ENCODE measurements at regions not wholly inside any gene's neighbourhood (a gene's known extent, or its start where the extent isn't known, plus 50 kb on each side); places are given as distances from the start of the nearest gene placed in this dataset.
"Not testable (repeated sequence)": the region's sequence is repeated elsewhere in the genome, so short reads cannot be mapped to it uniquely, and the experiment has no call there.

DNA sequence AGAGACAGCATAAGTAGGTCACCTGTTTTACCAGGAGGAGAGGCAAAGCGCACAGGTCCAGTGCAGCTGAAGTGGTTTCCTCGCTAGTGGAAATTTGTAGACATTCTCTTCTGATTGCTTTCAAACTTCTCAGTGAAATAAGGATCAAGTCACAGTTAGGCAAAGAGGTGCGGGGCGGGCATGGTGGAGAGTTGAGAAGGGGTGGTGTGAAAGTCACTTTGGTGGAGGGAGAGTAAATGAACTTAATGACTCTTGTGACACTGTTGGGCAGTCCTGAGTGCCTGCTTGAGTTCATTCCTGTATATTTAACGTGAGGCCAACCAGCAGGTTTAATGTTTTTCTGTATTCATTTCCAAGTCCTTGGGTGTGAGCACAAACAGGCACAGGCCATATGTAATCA lies 235.6 kb downstream of the TRIML1 start:
- Mint-ChIP-seq H3K4me1 (ENCODE audit: low read depth) (no peaks in the 10 kb centered on the region), H3K4me3 (no peak overlapping the region), H3K27ac (no peak overlapping the region), H3K27me3 (no peaks in the 10 kb centered on the region), H3K9me3 (peaks cover 28% of the 10 kb centered on the region), H3K36me3 (ENCODE audit: low read depth) (no peaks in the 10 kb centered on the region)
- no peak for DNase-seq

DNA sequence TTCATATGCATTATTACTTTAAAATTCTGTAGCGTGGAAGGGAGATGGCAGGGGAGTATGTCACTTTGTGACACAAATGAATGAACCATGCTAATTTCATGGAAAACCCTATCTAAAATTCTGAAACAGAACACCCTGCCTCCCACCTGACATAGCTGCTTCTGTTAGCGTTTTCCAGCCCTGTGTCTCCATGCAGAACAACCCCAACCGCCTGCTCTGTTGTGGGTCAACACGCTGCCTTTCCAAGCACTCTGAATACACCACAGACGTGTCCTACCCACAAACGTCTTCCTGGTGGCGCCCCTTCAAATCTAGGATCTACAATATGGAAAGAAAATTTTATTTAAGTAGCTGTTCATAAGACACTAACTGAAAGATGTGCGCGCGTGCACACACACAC lies 238.6 kb downstream of the TRIML1 start:
- no peaks in the 10 kb centered on the region for H3K36me3 Mint-ChIP-seq (ENCODE audit: low read depth)
- no peak overlapping the region for H3K27ac Mint-ChIP-seq
- no peaks in the 10 kb centered on the region for H3K27me3 Mint-ChIP-seq
- DNase-seq = no peak
- H3K4me1 Mint-ChIP-seq (ENCODE audit: low read depth) = no peaks in the 10 kb centered on the region
- peaks cover 34% of the 10 kb centered on the region for H3K9me3 Mint-ChIP-seq
- H3K4me3 Mint-ChIP-seq = no peak overlapping the region

DNA sequence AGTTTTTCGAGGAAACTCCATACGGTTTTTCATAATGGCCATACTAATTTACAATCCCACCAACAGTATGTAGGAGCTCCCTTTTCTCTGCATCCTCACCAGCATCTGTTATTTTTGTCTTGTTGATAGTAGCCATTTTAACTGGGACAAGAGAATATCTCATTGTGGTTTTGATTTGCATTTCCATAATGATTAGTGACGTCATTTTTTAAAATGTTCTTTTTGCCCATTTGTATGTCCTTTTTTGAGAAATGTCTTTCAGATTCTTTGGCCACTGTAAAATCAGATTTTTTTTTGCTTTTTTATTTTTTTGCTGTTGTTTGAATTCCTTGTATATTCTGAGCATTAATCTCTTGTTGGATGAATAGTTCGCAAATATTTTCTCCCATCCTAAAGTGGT lies 243.9 kb downstream of the TRIML1 start:
- H3K27me3 Mint-ChIP-seq = no peaks in the 10 kb centered on the region
- H3K9me3 Mint-ChIP-seq = peaks cover 27% of the 10 kb centered on the region
- no peaks in the 10 kb centered on the region for H3K36me3 Mint-ChIP-seq (ENCODE audit: low read depth)
- H3K4me3 Mint-ChIP-seq = no peak overlapping the region
- DNase-seq = no peak
- H3K27ac Mint-ChIP-seq = no peak overlapping the region
- H3K4me1 Mint-ChIP-seq (ENCODE audit: low read depth) = no peaks in the 10 kb centered on the region

DNA sequence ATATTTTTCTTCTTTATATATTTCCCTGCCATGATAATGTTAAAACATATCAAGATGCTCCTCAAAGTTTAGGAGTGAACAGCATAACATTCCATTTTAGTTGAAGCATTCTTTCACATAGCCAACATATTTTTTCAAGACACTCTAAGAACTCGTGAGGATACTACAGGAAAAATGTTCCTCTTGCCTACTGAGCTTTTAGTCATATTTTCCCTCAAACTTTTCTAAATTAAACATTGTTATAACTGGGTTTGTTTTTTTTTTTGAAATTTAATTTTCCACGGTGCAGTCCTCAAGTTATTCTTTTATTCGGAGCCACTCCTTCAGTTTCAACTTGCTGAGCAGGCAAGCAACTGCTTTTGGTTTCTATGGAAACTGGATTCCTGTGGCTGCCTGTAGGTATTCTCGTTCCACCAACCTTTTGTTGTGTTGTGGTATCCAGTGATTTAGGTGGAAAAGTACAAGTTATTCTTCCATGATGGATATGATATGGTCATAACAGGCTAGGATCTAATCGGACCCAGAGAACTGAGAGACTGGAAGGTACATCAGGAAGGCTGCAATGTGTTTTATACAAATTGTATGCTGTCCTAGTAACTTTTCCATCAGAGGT lies 248.0 kb downstream of the TRIML1 start:
- H3K4me3 Mint-ChIP-seq = no peak overlapping the region
- H3K4me1 Mint-ChIP-seq (ENCODE audit: low read depth) = no peaks in the 10 kb centered on the region
- no peaks in the 10 kb centered on the region for H3K27me3 Mint-ChIP-seq
- no peak overlapping the region for H3K27ac Mint-ChIP-seq
- peaks cover 36% of the 10 kb centered on the region for H3K9me3 Mint-ChIP-seq
- DNase-seq = no peak
- no peaks in the 10 kb centered on the region for H3K36me3 Mint-ChIP-seq (ENCODE audit: low read depth)

DNA sequence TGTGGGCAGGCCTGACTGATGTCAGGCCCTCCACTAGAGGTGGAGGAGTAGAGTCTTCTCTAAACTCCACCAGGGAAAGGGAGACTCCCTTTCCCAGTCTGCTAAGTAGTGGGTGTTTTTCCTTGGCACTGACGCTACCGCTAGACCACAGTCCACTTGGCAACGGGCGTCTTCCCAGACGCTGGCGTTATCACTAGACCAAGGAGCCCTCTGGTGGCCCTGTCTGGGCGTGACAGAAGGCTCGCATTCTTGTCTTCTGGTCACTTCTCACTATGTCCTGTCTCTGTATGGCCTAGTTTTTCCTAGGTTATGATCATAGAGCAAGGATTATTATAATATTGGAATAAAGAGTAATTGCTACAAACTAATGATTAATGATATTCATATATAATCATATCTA lies 252.1 kb downstream of the TRIML1 start:
- H3K4me1 Mint-ChIP-seq (ENCODE audit: low read depth); H3K36me3 Mint-ChIP-seq (ENCODE audit: low read depth); H3K27ac Mint-ChIP-seq; H3K27me3 Mint-ChIP-seq; DNase-seq; H3K4me3 Mint-ChIP-seq: not testable (repeated sequence)
- peaks cover 16% of the 10 kb centered on the region for H3K9me3 Mint-ChIP-seq

DNA sequence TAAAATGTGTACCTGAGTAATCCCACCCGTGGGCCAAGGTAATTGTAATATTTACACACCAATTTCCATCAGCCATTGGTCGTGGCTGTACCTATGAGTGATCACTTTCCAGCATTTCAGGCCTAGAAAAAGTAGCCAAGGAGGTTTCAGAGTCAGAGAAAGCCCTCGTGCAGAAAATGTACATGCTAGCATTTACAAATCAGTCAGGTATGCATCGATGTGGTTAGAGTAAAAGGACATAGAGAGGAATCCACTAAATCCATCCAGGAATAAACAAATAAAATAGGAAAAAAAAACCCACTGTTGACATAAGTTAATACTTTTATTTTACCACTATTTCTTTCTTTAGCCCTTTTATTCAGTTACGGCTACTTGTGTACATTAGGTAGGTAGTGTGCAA lies 256.8 kb downstream of the TRIML1 start:
- Mint-ChIP-seq H3K4me1 (ENCODE audit: low read depth) (no peaks in the 10 kb centered on the region), H3K9me3 (peaks cover under 1% of the 10 kb centered on the region)

DNA sequence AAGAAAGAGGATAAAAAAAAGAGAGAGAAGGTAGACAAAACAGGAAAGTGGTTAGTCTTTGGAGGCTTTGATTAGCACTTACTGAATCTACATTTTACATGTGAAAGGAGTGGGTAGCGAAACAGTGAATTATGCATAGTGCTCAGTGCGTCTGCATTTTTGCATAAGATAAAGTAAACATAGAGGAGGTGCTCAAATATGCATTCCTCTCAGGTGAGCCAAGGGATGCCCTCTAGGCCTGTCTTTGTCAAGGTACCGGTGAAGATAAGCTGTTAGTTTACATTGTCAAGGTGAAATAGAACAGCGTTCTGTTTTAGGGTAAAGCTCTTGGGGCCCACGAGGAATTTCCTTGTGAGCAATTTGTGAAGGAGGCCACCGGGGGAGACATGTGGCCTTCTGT lies 260.6 kb downstream of the TRIML1 start:
- Mint-ChIP-seq H3K36me3 (ENCODE audit: low read depth) (no peaks in the 10 kb centered on the region), H3K27me3 (no peaks in the 10 kb centered on the region), H3K4me1 (ENCODE audit: low read depth) (no peaks in the 10 kb centered on the region), H3K9me3 (peaks cover 11% of the 10 kb centered on the region), H3K27ac (no peak overlapping the region), H3K4me3 (no peak overlapping the region)
- DNase-seq = no peak

More for the DNA sequence above, 256.8 kb downstream of the TRIML1 start:
- Mint-ChIP-seq H3K27me3 (no peaks in the 10 kb centered on the region), H3K27ac (no peak overlapping the region), H3K4me3 (no peak overlapping the region), H3K36me3 (ENCODE audit: low read depth) (no peaks in the 10 kb centered on the region)
- no peak for DNase-seq

DNA sequence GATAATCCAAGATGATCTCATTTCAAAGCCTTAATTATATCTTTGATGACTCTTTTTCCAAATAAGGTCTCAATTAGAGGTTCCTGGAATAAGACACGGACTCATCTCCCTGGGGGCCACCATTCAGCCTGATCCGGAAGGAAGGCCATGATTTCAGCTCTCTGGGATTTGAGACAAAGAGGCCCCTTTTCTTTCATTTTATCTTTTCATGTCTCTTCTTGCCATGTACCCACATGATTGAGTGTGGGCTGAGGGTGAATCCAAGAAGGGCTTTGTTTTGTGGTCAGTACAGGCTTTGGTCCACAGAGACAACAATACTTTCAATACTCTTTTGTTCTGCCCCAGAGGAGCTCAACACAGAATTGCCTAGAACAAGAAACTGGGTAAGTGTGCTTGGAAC lies 261.2 kb downstream of the TRIML1 start:
- Mint-ChIP-seq H3K27ac (no peak overlapping the region), H3K4me3 (no peak overlapping the region), H3K27me3 (no peaks in the 10 kb centered on the region), H3K4me1 (ENCODE audit: low read depth) (no peaks in the 10 kb centered on the region), H3K36me3 (ENCODE audit: low read depth) (no peaks in the 10 kb centered on the region), H3K9me3 (peaks cover 11% of the 10 kb centered on the region)
- DNase-seq = no peak

DNA sequence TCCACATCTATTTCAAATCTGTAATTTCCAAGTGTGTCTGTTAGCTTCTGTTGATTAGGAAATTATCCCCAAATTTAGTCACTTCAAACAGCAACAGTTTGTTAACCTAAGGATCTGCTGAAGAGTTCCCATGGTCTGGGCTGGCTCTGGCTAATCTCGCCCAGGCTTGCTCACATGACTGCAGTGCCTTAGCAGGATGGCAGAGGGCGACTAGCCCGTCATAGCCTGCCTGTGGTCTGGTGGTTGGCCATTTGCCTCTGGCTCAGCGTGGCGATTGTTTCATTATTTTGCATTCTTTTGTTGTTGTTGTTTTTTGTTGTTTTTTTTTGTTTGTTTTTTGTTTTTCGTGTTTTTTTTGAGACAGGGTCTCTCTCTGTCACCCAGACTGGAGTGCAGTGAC lies 264.0 kb downstream of the TRIML1 start:
- H3K4me1 Mint-ChIP-seq (ENCODE audit: low read depth) = no peaks in the 10 kb centered on the region

DNA sequence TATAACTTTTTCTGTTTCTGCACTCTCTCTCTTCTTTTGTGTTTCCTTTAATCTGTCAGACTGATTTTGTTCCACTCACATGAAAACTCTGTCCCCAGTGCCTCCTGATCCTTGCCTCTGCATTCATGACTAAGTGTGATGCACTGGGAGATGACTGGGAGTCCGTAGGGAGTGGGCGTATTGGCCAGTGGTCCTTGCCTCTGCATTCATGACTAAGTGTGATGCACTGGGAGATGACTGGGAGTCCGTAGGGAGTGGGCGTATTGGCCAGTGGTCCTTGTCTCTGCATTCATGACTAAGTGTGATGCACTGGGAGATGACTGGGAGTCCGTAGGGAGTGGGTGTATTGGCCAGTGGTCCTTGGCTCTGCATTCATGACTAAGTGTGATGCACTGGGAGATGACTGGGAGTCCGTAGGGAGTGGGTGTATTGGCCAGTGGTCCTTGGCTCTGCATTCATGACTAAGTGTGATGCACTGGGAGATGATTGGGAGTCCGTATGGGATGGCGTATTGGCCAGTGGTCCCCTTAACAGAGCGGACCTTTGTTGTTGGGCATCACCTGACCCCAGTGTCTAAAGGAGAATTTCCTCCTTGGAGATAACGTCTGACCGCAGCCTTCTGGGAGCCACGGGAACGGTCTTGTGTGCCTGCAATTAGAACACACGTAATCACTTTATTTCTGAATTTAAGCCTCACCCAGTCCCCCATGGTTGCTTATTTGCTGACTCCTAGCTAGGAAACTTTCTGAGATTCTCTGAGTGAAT lies 266.0 kb downstream of the TRIML1 start:
- not testable (repeated sequence) for H3K27me3 Mint-ChIP-seq; H3K4me1 Mint-ChIP-seq (ENCODE audit: low read depth)

More for the DNA sequence above, 264.0 kb downstream of the TRIML1 start:
- no peaks in the 10 kb centered on the region for H3K36me3 Mint-ChIP-seq (ENCODE audit: low read depth)
- H3K9me3 Mint-ChIP-seq = peaks cover 11% of the 10 kb centered on the region
- DNase-seq = no peak
- no peaks in the 10 kb centered on the region for H3K27me3 Mint-ChIP-seq
- no peak overlapping the region for H3K4me3 Mint-ChIP-seq
- H3K27ac Mint-ChIP-seq = no peak overlapping the region

DNA sequence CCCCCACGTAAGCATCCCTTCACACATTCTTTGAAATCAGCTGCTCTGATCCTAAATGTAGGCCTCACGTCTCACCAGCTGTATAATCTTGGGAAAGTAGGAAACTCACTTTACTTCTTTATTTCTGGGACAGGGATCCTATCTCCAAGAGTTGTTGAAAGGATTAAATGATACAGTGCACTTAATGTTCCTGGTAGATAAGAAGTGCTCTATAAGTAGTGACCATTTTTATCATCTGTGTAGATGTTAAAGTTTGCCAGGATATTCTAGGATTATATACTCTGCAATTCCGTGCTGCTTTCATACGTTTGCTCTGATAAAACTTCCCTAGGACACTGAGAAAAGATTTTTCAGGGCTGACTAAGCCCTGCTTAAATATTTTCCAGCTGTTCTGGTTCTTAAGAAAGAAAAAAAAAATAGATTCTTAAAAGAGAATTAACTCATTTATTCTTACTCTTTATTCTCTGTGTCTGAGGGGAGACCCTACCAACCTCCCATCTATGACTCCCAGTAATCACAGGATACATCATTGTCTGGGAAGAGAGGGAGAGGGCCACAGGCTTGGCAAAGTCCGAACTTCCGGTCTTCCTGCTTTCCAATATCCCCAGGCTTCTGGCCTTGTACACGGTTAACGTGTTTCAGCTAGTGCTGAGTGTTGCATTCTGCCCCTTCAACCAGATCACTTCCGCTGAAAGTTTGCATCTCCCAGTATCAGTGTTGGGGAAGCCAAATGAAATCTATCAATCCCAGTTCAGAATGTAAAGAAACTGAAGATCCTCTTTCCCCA lies 269.2 kb downstream of the TRIML1 start:
- H3K27ac Mint-ChIP-seq = no peak overlapping the region

More for the DNA sequence above, 266.0 kb downstream of the TRIML1 start:
- H3K9me3 Mint-ChIP-seq = peaks cover 11% of the 10 kb centered on the region
- DNase-seq; H3K27ac Mint-ChIP-seq; H3K36me3 Mint-ChIP-seq (ENCODE audit: low read depth); H3K4me3 Mint-ChIP-seq: not testable (repeated sequence)

DNA sequence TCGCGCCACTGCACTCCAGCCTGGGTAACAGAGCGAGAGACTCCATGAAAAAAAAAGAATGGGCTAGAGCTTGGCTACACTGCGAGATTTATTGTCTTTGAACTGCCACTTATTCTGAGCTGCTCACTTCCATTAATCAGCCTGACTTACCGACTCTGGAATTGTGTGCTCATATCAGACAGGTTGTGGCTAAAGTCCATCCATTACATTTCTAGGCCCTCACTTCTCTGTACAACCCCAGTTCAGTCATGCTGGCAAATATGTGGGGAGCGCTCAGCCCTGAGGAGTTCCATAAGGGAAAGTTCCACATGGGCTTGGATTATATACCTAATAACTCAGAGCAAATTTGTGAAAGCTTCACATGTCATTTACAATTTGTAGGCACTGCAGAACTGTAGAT lies 270.6 kb downstream of the TRIML1 start:
- no peak for DNase-seq
- Mint-ChIP-seq H3K4me3 (no peak overlapping the region), H3K27ac (no peak overlapping the region), H3K36me3 (ENCODE audit: low read depth) (no peaks in the 10 kb centered on the region), H3K4me1 (ENCODE audit: low read depth) (no peaks in the 10 kb centered on the region), H3K9me3 (peaks cover 13% of the 10 kb centered on the region), H3K27me3 (no peaks in the 10 kb centered on the region)

More for the DNA sequence above, 269.2 kb downstream of the TRIML1 start:
- Mint-ChIP-seq H3K36me3 (ENCODE audit: low read depth) (no peaks in the 10 kb centered on the region), H3K9me3 (peaks cover 17% of the 10 kb centered on the region), H3K4me3 (no peak overlapping the region), H3K4me1 (ENCODE audit: low read depth) (no peaks in the 10 kb centered on the region), H3K27me3 (no peaks in the 10 kb centered on the region)
- no peak for DNase-seq

DNA sequence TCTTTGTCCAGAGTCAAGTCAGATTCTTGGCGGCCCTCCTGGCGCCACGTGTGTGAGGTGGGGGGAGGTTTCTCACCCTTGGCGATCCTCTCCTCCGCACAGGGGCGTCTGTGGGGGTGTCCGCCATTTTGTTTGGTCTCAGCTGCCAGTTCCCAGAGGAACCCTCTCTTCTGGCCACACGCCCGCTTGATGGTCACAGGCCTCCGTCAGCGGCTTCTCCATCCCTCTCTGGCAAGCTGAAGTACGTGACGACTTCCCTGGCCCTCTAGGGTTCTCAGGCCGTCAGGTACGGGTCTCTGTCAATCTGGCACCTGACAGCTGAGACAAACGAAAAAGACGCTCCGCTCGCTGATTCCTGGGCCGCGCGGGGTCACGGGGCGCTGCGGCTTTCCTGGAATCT lies 272.6 kb downstream of the TRIML1 start:
- Mint-ChIP-seq H3K36me3 (ENCODE audit: low read depth) (no peaks in the 10 kb centered on the region), H3K27me3 (no peaks in the 10 kb centered on the region), H3K27ac (no peak overlapping the region), H3K4me3 (no peak overlapping the region), H3K4me1 (ENCODE audit: low read depth) (no peaks in the 10 kb centered on the region), H3K9me3 (peaks cover 19% of the 10 kb centered on the region)
- DNase-seq = no peak

DNA sequence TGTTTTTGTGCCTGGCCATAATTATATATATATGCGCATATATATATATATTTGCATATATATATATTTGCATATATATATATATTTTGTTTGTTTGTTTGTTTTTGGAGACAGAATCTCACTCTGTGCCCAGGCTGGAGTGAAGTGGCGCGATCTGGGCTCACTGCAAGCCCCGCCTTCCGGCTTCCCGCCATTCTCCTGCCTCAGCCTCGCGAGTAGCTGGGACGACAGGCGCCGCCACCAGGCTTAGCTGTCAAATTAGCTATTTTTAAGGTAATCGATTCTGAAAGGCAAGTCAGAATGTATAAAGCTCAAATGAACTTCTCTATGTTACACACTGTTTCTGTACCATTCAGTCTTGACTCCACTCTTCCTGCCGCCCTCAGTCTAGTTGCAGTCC lies 273.3 kb downstream of the TRIML1 start:
- Mint-ChIP-seq H3K27me3 (no peaks in the 10 kb centered on the region), H3K4me3 (no peak overlapping the region), H3K27ac (no peak overlapping the region), H3K4me1 (ENCODE audit: low read depth) (no peaks in the 10 kb centered on the region), H3K36me3 (ENCODE audit: low read depth) (no peaks in the 10 kb centered on the region), H3K9me3 (peaks cover 19% of the 10 kb centered on the region)
- no peak for DNase-seq

DNA sequence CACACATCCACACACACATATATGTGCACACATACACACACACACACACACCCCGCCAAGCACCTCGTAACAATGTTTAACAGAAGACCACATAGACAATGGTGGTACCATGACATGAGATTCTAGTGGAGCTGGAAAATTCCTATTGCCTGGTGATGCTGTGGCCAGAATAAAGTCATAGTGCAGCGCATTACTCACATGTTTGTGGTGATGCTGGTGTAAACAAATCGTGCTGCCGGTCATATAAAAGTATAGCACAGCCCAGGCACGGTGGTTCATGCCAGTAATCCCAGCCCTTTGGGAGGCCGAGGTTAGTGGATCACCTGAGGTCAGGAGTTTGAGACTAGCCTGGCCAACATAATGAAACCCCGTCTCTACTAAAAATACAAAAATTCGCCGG lies 275.2 kb downstream of the TRIML1 start:
- no peak overlapping the region for H3K4me3 Mint-ChIP-seq

More for the DNA sequence above, 275.2 kb downstream of the TRIML1 start:
- no peak for DNase-seq
- Mint-ChIP-seq H3K4me1 (ENCODE audit: low read depth) (no peaks in the 10 kb centered on the region), H3K36me3 (ENCODE audit: low read depth) (no peaks in the 10 kb centered on the region), H3K9me3 (peaks cover 21% of the 10 kb centered on the region), H3K27ac (no peak overlapping the region), H3K27me3 (no peaks in the 10 kb centered on the region)

Data from activated T-cell treated with anti-CD3 and anti-CD28 coated beads, Interleukin-2, amount 50 U/mL, for 24 hours (primary cell).